RPMI8226 (cell line): ENCODE measurements at regions not wholly inside any gene's neighbourhood (a gene's known extent, or its start where the extent isn't known, plus 50 kb on each side); places are given as distances from the start of the nearest gene placed in this dataset.
"Not testable (repeated sequence)": the region's sequence is repeated elsewhere in the genome, so short reads cannot be mapped to it uniquely, and the experiment has no call there.

Experiments used
- DNase-seq: peaks from one replicate; pipeline ENCODE4 v3.0.0-alpha.2; 2015

GRCh38 chr10:2777666-2778355, 289.5 kb upstream of the PFKP start:
- DNase-seq, result no peak

DNA sequence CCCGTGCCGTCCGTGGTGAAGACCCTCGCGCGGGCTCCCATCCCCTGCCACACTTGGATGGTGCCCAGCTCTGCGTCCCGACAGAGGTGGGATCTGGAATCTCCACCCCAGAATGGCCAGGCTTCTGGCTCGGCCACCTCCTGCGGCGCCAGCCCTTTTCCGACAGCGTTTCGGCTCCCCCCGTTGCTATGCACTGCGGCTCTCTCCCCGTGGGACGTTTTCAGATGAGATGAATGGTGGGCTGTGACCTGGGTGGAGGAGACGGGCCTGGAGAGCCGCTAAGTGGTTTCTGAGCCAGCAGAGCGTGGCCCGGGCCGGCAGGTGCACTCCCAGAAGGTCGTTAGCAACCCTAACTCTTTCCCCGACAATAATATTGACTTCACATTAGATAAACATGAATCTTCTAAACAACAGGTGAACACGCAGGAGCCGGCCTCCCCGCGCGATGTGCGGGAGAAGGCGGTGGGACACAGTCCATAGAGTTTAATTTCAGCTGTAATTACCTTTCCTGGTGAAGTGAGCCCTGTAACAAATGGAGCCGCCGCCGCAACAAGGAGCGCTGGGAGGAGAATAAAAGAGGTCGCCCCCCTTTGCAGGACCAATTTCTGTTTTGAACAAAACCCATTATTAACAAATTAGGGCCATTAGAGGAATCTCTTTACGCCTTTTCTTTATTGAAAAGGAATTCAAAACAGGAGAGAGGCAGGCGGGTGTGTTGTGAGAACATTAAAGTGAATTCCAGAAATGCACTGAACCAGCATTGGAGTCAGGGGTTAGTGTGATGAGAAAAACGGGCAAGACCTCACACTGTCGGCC, 294.3 kb upstream of the PFKP start:
- no peak for DNase-seq

DNA sequence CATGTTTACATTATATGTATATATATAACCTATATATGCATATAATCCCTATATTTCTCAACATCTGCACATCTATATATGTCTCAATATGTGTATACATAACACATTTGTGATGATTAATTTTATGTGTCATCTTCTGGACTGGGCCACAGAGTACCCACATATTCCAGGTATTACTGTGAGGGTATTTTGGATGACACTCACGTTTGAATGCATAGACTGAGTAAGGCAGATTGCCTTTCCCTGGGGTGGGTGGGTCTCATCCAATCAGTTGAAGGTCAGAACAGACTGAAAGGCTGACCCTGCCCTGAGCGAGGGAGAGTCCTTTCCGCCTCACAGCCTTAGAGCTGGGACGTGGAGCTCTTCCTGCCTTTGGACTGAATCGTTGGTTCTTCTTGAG, 295.2 kb upstream of the PFKP start:
- DNase-seq, result no peak

DNA sequence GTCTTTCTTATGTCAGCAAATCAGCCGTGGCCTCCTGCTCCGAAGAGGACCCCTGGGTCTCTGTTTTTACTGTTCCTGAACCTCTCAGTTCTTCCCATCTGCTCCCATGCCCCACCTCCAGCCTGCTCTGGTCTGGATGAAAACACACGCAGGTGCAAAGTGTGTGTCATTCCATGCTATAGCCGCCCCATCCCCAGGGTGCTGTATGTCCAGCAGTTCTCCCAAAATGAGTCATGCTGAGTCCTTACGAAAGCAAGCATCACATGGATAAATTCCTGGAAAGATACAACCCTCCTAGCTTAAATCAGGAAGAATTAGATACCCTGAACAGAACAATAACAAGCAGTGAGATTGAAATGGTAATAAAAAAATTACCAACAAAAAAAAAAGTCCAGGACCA, 300.1 kb upstream of the PFKP start:
- not testable (repeated sequence) for DNase-seq

- DNase-seq, result no peak
These were observed 305.4 kb upstream of the PFKP start for GRCh38 chr10:2761971-2762370.

DNA sequence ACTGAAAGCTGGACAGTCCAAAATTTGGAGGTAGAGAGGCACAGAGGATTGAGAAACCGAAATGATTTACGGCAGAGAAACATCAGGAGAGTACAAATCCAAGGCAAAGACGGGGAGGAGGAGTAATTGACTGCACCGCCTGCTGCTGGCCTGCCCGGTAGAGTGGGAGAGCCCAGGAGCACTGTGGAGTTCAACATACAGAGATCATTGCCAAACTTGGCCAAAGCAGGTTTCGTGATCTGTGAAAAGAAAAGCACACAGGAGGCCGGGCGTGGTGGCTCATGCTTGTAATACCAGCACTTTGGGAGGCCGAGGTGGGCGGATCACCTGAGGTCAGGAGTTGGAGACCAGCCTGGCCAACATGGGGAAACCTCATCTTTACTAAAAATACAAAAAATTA, 306.0 kb upstream of the PFKP start:
- DNase-seq, result no peak

- DNase-seq, result no peak
These were observed 306.6 kb upstream of the PFKP start for GRCh38 chr10:2760736-2761135.

GRCh38 chr10:2759233-2759632, 308.1 kb upstream of the PFKP start:
- no peak for DNase-seq

DNA sequence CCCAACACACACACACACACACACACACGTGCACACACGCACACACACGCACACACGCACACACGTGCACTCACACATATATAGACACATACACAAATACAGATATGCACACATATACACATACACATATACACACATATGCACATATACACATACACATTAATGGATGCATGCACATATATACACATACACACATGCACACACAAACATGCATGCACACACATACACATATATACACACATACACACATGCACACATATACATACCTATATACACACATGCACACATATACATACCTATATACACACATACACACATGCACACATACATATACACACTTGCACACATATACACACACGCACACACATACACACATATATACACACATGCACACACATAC, 312.4 kb upstream of the PFKP start:
- DNase-seq, result no peak

GRCh38 chr10:2748287-2748686, 319.1 kb upstream of the PFKP start:
- DNase-seq, result no peak

GRCh38 chr10:2746638-2747037, 320.7 kb upstream of the PFKP start:
- DNase-seq, result no peak

GRCh38 chr10:2745666-2746065, 321.7 kb upstream of the PFKP start:
- DNase-seq, result no peak

DNA sequence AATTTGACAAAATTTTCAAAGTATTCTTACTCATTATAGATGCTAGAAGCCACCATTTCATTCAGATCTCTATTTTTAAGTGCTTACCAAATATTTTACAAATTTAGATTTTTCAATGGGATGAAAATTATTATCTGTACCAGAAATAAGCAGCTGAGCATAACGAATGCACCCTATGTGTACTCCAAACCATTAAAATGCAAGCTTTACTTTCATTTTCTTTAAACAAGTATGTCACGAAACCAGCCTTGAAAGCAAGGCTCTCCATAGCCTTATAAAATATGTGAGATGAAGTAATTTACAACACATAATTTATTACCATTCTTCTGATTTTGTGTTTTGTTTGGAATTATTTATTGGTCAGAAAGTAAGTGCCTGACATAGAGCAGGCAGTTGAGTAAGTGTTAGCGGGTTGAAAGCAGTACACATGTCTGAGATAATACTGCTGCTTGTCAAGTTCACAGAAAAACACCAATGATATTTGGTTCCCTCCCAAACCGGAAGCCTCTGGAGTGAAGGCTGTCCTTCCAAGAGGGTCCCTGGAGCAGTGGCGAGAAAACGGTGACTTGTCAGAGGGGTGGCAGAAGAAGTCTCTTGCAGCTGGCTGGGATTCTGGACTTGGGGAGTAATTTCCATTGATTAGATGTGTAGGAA, 322.7 kb upstream of the PFKP start:
- DNase-seq, result no peak

- DNase-seq, result no peak
These were observed 332.7 kb upstream of the PFKP start for GRCh38 chr10:2734603-2735002.

GRCh38 chr10:2733278-2733963, 333.9 kb upstream of the PFKP start:
- DNase-seq, result no peak

DNA sequence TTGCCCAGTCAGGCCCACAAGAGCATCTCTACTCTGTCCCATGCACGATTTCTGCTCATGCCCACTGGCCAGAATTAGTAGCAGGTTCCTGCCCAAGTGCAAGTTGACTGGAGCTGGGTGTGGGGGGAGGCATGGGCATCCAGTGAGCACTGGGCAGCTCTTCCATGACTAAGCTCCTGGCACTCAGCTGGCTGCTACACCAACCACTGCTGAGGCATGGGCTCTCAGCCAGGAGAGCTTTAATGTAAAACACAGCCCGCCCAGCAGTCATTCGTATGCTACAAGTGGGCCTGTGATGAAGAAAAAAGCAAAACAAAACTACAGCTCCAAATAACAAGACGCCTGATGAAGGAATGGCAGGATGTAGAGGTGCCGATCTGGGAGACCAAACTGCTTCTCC, 335.4 kb upstream of the PFKP start:
- no peak for DNase-seq

GRCh38 chr10:2729197-2729596, 338.2 kb upstream of the PFKP start:
- no peak for DNase-seq

DNA sequence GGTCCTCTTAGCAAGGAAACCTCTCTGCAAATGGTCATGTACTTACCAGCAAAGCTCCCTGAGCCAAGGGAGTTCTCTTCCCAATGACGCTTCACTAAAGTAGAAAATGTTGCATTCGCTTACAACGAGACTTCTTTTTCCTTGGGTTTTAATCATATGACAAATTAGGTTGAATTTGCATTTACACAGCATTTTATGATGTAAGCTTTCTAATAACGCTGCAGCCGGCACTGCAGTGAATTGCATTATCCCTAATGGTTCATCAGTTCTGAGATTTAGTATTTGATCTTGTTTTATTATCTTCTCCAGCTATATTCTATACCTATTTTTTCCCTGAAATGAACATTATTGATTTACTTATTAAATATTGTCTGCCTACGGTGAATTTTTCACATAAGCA, 339.3 kb upstream of the PFKP start:
- DNase-seq, result no peak

GRCh38 chr10:2716596-2716995, 350.8 kb upstream of the PFKP start:
- no peak for DNase-seq

GRCh38 chr10:2714597-2714996, 352.8 kb upstream of the PFKP start:
- no peak for DNase-seq

DNA sequence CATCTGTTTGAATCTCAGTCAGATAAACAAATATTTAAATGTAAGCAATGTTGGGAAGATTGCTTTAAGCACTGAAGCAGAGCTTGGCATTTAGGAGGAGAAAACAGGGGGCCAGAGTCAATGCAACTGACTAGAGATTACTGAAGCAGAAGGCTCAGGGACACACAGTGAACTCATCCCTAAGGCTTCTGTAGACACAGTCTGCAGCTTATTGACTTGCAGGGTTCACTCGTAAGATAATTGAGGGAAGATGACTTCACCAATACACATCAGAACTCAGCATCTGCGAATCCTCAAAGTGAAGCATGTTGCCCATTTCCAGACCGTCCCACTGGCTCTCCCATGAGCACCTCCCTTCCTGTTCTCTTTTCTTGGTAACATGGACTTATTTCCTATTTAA, 363.4 kb upstream of the PFKP start:
- DNase-seq, result no peak

DNA sequence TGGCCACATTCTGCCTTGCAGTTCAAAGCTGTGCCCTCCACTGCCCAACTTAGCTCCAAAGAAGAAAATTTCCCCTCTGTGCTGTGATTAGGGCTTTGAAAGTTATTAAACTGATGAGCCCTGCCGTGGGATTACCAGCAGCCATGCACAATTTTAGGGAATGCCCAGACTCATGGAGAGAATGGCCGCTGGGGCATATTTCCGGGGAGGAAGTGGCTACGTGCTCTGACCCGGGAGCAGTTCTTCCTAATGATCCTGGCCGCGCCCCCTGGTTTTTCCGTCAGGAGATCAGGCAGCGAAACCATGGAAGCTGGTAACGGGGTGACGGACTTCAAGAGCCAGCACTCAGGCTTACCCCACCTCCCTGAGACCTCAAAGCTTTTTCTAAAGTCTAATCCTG, 365.5 kb upstream of the PFKP start:
- no peak for DNase-seq

GRCh38 chr10:2700626-2701305, 366.6 kb upstream of the PFKP start:
- no peak for DNase-seq
